Stimulated activated CD8-positive, alpha-beta memory T cell treated with anti-CD3 and anti-CD28 coated beads, Interleukin-15, amount 100 ng/mL, for 24 hours (primary cell): ENCODE measurements at regions not wholly inside any gene's neighbourhood (a gene's known extent, or its start where the extent isn't known, plus 50 kb on each side); places are given as distances from the start of the nearest gene placed in this dataset.

Experiments used
- DNase-seq: peaks from one replicate; pipeline ENCODE4 v3.0.0-alpha.2; 2020; ENCODE audit warnings: low read depth

DNA sequence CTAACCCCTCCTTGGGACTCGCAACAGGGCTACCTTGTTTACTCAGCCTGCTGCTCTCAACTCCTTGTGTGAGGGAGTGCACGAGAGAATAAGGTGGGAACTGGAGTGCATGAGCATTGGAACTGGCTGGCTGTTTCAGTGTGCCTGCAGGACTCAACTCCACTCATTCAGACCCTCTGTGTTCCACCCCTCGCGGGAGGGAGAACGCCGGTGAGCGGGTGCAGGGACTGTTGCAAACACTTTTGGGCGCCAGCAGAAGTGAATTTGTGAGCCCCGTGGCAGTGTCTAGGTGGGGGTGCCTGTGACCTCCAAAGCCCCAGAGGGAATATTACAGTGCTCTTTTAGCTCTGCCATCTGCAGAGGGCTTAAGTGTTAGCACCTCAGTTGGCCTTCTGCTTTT, 1978.3 kb upstream of the PIK3C3 start:
- no peak for DNase-seq

DNA sequence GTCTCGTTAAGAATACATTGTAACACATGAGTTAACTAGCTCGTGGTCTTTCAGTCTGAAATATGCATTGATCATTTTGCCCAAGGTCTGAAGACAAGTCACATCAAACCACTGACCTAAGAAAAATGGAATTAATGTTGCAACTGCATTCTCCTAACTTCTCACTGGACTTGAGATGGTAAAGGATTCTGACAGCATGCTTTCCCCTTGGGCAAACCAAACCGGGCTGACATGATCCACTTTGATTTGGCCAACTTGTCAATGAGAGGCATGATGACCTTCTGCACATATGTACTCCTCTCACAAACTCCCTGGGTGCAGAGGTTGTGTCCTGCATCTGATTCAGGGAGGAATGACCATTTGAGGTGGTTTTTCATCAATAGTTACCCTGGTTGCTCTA, 1982.5 kb upstream of the PIK3C3 start:
- DNase-seq = no peak

DNA sequence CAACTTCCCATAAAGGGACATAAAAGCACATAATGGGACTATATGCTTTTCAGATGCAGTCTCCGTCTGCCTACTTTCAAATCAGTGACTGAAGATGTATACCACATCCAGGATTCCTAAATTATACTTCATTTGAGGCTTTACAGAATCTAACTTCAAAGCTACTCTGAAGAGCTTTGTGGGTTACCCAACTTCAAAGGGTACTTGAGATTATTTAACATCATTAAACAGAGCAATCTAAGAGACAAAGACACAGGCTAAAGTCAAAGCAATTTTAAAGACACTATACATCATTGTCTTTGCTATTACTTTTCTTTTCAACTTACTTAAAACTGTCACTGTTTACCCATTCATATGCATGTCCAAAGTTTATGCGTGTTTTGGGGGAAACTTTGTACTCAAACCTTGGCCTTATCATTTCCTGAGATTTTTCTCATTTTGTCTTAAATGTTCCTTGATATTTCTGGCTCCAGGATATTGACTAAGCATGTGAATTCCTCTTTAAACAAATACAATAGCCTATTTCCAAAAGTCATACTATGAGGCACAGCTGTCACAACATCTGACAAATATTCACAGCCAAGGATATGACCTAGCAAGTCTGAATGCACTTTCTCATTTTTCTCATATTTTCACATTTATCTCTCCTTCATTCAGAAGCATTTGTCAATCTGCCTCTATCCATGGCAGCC, 1985.1 kb upstream of the PIK3C3 start:
- no peak for DNase-seq

DNA sequence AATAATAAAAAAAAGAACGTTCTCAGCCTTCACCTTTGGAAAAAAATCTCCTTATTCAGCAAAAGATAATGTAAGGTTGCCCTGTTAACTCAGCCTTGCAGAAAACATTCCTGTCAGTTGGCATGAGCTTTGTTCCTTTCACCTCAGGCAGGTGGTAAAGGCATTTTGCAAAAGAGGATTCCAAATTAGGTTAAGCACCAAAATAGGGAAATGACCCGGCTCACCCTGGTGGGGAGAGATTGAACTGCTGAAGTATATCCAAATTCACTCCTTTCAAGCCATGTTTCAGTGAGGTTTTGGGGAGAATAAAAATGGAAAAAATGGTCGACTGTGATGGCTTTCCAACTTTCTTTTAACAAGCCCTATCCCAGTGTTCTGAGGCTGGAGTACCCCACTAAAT, 1988.8 kb upstream of the PIK3C3 start:
- no peak for DNase-seq

DNA sequence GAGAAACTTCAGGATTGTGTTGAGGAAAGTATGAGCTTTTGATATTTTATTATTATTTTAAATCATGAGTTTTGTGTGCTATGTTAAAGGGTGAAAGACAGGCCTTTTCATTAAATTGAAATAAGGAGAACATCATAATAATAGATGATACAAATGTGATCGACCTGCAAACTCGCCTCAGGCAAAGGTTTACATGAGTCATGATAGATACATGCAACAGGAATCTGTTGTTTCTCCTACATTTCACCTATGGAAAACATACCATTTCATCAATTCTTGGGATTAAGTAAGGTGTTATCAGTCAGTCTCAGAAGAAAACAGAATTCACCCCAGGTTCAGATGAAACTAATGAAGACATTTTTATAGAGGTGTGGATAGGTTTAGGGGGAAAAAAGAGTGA, 1992.5 kb upstream of the PIK3C3 start:
- no peak for DNase-seq

DNA sequence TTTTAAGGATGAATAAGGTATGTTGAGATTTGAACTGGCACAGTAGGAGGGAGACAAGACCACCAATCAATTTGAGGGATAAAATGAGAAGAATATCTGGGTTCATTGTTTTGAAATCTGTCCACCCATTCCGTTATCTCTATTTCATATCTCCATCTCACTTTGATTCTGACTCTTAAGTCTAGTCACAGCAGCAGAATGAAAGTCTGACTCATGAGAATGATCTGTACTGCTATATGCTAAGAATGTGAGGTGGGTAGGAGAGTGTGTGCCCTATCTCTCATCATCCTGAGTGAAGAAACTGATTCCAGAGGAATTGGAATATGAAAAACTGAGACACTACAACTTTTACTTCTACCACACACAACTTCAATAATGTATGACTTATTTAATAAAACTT, 1994.5 kb upstream of the PIK3C3 start:
- no peak for DNase-seq

DNA sequence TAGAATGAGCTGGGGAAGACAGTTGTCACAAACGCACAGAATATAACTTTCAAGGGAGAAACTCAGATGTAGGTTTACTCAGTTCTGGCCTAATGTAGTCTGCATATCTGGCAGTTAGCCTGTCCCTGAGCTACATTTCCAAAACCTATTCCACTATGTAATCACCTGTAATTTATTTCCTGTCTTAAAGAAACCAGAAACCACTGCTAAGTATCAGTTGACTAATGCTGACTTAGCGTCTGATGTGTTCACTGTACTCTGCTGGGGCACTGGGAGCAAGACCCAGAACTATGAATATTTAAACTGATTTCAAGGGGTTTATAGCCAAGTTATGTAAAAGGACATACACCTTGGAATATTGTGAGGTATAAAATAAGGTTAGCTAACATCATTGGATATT, 1995.2 kb upstream of the PIK3C3 start:
- DNase-seq = no peak

DNA sequence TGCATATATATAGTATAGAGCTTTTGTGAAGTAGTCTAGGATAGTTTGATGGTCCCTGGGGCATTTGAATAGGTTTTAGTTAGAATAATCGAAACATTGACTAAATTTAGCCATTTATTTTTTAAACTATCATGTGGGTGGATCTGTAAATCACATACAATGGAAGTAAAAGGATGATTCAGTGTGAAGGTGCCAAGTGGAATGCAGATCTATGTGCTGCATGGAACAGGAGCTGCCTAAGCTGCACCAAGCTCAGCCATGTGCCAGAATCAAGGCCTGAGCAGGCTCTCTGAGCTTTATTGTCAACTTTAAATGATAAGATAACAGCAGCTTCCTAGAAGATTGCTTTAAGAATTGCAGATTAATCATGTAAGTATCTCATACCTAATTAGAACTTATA, 1996.2 kb upstream of the PIK3C3 start:
- DNase-seq = no peak

DNA sequence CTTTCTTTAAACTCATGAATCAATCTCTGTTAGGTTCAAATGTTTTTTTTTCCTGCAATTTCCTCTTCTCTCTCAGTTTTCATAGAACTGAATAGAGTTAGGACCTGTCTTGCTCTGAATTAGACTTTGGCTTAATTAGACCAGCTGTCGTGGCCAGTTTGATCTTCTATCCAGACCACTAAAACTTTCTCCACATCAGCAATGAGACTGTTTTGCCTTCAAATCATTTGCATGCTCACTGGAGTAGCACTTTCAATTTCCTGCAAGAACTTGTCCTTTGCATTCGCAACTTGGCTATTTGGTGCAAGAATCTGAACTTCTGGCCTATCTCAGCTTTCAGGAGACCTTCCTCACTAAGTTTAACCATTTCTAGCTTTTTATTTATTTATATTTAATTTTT, 2002.2 kb upstream of the PIK3C3 start:
- no peak for DNase-seq

DNA sequence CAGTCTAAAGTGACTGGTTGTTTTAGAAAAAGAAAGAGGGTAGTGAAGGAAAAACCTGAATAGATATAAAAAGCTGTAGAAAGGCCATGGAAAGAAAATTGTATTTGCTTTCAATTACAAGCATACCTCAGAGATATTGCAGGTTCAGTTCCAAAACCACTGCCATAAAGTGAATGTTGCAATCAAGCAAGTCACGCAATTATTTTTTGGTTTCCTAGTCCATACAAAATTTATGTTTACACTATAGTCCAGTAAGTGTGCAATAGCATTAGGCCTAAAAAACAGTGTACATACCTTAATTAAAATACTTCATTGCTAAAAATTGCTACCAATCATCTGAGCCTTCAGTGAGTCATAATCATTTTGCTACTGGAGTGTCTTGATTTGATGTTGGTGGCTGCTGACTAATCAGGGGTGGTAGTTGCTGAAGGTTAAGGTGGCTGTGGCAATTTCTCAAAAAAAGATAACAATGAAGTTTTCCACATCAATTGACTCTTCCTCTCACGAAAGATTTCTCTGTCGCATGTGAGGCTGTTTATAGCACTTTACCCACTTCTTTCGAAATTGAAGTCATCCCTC, 2003.8 kb upstream of the PIK3C3 start:
- DNase-seq = no peak

DNA sequence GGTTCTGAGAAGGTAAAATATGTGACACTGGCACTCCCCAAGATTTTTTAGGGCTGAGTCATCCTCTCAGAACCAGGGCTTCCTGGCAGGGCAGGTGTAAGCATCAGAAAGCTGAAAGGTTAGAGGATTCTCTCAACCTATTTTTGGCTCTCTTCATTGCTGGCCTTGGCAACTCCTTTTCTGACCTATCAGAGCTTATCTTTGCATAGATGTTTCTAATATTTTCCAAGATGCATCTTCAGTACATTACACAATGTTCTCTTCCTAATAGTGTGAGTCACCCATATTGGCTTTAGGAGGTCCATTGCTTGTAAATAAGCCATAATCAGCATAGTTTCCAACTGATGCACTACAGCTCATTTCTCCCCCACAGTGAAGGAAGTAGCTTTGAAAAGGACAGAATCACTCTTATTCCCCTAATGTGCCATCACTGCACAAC, 2008.4 kb upstream of the PIK3C3 start:
- DNase-seq = no peak

DNA sequence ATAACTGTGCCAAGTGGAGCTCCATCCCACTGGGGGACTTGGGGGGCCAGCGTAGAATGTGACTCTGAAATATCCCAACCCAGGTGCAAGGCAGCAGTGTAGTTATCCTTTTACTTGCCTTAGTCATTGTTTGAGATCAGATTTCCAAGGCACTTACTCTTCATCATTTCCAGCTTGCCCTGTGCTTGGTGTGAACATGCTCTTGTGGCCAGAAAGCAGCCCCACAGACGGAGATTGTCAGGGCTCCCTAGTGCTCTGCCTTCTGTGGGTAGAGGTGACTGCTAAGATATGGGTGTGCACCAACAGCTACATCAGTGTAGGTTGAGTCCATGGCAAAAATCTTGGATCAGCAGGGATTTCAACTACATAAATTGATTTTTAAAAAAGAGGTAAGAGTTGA, 2010.0 kb upstream of the PIK3C3 start:
- no peak for DNase-seq

DNA sequence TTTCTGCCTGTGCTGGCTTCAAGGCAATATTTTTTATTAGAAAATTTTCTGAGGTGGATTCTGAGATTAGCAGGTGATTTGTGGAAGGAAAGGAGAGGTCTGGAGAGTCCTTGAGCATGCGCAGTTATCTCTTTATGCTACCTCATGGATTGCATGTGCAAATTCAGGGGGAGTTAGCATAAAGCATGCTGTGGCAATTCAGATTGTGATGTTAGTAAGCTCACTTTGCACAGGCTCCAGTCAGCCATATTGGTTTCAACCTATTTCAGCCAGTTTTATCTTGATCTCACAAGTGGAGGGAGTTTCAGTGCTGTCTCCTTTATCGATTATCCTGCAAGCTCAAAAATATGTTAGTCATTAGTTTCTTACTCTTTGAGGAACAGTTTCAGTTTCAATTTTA, 2012.3 kb upstream of the PIK3C3 start:
- no peak for DNase-seq

DNA sequence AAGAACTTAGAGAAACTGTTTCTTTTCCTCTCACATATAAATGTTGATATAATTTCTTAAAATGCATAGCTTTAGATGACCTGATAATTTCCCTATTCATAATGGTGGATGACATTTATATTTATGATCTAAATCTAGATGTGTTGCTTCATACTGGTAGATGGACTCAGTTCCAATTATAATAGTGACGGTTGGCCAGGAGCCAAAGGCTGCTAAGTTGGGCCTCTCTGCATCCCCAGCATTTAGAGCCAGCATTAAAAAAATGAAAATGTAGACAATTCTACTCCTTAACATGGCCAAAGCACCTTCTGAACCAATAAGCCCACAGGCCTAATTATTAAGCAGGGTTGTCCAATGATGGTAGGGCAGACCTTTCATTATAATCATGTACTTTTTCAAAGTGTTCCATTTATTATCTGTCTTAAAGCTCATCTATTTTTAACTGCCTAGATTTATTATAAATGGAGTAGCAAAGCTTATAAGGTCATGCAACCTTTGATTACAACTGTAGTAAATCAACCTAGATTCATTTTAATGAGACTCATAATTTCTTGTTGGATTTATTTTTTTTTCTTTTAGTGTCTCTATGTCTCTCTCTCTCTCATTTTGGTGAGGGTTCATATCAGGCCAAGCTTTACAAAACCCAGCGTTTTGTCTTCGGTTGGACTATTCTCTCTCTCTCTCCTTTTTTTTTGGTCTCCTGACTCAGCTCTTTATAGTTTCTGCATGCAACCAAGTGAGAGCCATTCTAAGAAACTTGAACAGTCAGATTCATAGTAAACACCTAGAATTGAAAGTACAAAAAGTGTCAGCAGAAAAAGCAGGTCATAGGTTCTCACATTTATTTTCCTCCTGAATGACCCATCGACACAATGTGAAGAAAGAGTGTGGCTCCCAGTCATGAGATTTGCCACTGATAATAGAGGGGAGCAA, 2016.1 kb upstream of the PIK3C3 start:
- DNase-seq = no peak

DNA sequence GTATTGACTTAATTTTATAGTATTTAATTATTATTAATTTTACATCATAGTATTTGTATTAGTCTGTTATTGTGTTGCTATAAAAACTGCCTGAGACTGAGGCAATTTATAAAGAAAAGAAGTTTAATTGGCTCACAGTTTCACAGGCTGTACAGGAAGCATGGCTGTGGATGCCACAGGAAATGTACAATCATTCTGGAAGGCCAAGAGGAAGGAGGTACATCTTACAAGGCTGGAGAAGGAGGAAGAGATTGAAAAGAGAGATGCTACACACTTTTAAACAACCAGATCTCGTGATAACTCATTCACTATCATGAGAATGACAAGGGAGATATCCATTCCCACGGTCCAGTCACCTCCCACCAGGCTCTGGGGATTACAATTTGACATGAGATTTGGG, 2019.4 kb upstream of the PIK3C3 start:
- no peak for DNase-seq

DNA sequence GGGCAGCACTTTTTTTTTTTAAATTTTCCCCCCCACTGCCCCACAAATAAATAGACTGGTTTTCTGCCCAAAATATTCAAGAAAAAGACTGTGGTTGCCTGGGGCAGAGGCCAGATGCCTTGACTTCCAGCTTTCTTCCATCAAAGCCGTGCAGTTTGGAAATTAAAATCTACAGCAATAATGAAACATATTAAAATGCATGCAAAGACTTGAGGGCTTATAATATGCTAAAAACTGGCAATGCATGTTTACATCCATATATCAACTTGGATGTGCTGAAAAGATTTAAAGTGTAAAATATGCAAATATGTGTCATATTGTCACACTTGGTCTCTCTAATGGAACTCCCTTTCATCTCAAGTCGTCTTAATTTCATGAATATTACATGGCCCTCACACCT, 2036.2 kb upstream of the PIK3C3 start:
- no peak for DNase-seq

DNA sequence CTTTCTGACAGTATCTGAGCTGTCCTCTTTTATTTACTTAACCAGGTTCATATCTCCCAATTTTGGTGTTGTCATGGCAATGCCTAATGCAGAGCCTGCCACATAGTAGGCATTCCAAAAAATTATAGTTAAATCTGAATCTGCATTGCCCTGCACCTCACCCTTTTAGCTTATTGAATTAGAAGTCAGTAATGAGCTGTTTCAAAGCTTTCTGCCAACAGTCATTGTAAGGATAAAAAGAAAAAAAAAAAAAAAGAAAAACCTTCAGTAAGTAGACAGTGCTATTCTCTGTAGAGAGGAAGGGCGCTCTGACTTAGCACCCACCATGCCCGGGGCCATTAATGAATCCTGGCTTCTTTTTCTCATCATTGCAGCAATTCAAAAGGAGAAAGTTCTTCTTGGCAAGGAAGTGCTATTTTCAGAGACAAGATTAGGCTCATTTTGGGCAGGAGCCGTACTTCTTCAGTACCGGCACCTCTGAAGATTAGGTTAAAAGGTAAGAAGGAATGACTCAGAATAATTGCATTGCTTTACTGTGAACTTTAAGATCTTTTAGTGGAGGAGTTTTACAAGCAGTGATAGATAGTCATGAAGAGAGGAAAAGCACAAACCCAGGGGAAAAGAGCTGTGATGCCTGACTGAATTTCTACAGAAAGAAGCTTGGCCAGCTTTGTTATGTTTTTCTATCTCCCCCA, 2041.2 kb upstream of the PIK3C3 start:
- DNase-seq = no peak

DNA sequence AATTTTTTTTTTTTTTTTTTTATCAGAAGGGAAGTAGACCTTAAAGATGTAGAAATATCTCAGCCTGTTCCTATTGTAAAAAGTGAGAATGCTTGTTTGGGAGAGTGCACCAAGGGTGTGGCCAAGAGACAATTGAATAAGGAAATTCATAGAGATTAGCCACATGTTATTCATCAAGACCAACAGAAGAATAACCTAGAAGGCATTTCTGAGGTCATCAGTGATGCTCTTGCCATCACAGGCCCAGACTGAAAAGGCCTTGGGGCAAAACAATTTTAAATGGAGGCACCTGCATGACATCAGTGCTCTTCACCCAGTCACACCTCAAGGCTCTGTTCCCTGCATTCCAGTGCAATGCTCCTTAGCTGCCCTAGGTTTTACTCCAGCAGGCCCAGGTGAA, 2043.3 kb upstream of the PIK3C3 start:
- no peak for DNase-seq

DNA sequence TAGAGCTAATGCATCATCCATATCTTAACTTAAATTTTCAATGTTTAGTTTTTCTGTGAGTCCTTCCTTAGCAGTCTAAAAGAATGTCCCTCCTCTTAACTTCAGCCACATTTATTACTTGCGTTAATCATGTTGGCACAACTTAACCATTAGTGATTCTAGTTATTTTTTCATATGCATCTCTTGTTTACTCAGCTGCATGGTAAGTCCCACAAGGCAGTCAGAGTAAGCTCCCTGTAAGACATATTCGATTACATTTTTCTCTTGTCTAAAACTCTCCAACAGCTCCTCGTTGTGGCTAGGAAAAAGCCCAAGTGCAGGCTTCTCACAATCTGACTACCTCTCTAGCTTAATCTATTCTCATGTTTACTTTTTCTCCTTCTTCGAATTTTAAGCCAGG, 2045.3 kb upstream of the PIK3C3 start:
- no peak for DNase-seq

DNA sequence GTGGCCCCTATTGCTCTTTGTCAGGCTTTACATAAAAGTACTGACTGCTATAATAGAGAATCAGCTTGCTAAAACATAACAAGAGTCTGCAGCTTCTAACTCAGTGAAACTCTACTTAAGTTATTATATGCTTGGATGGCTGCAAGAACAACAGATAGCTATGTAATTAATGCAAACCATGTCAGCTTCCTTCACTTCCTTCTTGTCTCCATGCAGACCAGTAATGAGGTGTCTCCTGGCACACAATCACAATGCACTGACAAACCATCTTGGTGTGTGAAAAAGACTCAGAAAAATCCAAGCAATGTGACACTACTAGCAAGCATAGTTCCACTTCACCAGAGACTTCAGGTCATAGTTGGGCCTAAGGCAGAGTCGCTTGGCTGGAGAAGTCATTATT, 2068.9 kb upstream of the PIK3C3 start:
- DNase-seq = no peak

DNA sequence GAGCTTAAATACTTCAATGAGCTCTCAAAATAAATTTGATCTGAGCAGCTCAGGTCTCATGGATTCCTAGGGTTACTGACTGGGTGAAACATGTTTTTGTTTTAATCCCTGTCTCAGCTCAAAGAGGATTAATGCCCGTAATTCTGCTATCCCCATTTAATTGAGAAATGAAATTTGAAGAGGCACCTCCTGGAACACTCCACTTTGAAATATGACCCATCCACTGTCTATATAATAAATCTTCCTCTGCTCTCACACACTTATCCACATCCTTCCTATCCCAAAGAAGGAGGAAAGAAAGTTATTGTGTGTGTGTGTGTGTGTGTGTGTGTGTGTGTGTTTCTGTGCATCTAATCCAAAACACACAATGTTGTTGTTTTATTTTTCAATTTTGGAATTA, 2082.4 kb upstream of the PIK3C3 start:
- no peak for DNase-seq

DNA sequence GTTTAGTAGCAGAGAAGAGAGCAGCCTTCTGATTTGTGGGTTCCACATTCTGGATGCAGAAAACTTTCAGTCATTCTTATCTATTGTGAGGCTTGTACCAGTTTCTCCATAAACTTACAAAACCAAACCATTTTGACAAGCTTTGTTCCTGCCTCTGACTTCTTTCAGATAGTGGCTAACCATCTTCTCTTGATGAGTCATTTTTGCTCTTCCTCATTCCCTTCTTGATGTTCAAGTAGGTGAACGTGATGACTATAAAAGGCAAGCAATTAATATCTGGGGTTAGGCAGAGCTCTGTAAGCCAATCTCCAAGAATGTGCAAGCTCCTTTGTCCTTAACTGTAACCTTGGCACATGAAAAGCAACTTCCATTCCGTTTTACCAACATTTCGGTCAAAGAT, 2083.1 kb upstream of the PIK3C3 start:
- DNase-seq = no peak

DNA sequence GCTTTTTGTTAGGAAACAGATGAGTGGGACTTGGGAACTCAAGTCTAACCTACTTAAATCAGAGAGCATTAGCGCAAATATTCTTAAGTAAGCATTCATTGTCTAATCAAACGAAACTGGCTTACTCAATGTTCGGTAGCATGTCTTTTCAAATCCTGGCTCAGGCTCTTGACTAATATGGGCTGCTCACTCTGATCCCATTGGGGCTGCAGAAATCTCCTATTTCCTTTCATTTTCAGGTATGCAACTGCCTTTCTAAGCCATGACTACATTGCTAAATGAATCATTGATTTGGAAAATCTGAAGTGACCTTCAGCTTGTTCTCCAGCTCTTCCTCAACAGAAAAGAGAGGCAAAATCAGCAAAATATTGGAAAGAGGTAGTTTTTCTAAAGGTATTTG, 2084.4 kb upstream of the PIK3C3 start:
- DNase-seq = no peak
